ENCODE measurements at regions not wholly inside any gene's neighbourhood (a gene's known extent, or its start where the extent isn't known, plus 50 kb on each side); places are given as distances from the start of the nearest gene placed in this dataset.

DNA sequence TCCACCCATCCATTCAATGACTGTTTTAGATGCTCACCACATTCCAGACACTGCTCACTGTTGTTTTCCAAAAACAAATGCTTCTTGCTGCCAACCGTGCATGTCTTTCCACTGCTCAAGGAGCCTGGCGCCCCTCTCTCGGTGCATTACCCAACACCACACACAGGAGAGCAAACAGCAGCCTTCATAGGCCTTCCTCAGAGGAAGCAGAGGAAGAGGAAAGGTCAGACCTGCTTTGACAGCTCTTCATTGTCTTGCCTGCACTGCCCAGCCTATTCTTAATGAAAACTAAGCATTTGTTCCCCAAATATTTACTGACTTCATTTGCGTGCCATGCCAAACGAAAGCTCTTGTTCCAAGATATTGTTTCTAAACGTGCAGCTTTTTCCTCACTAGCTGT, 1129.2 kb downstream of the TBC1D22A start:
- Histone ChIP-seq H3K27me3 (ENCODE audit: insufficient read depth, low read length, poor library complexity, severe bottlenecking) (no peaks in the 10 kb centered on the region), H3K4me3 (ENCODE audit: low read length, poor library complexity, severe bottlenecking) (no peak overlapping the region), H3K9me2 (replicated peaks; ENCODE audit: low read depth, low read length) (no peaks in the 10 kb centered on the region), H2AFZ (ENCODE audit: low read length) (no peak overlapping the region), H3K36me3 (ENCODE audit: insufficient read depth, low read length) (no peaks in the 10 kb centered on the region), H3K4me1 (ENCODE audit: insufficient read depth, low read length, poor library complexity, severe bottlenecking) (no peaks in the 10 kb centered on the region), H4K20me1 (ENCODE audit: insufficient read depth, low read length, poor library complexity, severe bottlenecking) (no peaks in the 10 kb centered on the region), H3F3A (ENCODE audit: low read depth) (no peaks in the 10 kb centered on the region), H3K9me3 (ENCODE audit: insufficient read depth, low read depth, low read length) (peaks cover 11% of the 10 kb centered on the region; the same call in 1 of the 2 replicates), H3K9ac (ENCODE audit: low read depth, low read length, poor library complexity, severe bottlenecking) (no peak overlapping the region), H3K79me2 (ENCODE audit: insufficient read depth, low read length) (no peaks in the 10 kb centered on the region), H3K4me2 (ENCODE audit: low read depth, low read length, poor library complexity, severe bottlenecking) (no peak overlapping the region)
- TF ChIP-seq CTCF (conservative IDR thresholded peaks at IDR 0.05; ENCODE audit: low read length) (no peak), EZH2phosphoT487 (IDR thresholded peaks at IDR 0.05; ENCODE audit: borderline replicate concordance) (no peak)

GRCh38 chr22:47888817-47889216, 1126.4 kb downstream of the TBC1D22A start:
- Histone ChIP-seq H4K20me1 (ENCODE audit: insufficient read depth, low read length, poor library complexity, severe bottlenecking) (no peaks in the 10 kb centered on the region), H3K9me2 (replicated peaks; ENCODE audit: low read depth, low read length) (no peaks in the 10 kb centered on the region), H3K4me3 (ENCODE audit: low read length, poor library complexity, severe bottlenecking) (no peak overlapping the region), H3K9me3 (ENCODE audit: insufficient read depth, low read depth, low read length) (peaks cover 6% of the 10 kb centered on the region; the same call in 1 of the 2 replicates), H3K4me2 (ENCODE audit: low read depth, low read length, poor library complexity, severe bottlenecking) (no peak overlapping the region), H3K27me3 (ENCODE audit: insufficient read depth, low read length, poor library complexity, severe bottlenecking) (no peaks in the 10 kb centered on the region), H3K79me2 (ENCODE audit: insufficient read depth, low read length) (no peaks in the 10 kb centered on the region), H3F3A (ENCODE audit: low read depth) (no peaks in the 10 kb centered on the region), H3K4me1 (ENCODE audit: insufficient read depth, low read length, poor library complexity, severe bottlenecking) (no peaks in the 10 kb centered on the region), H3K36me3 (ENCODE audit: insufficient read depth, low read length) (no peaks in the 10 kb centered on the region), H2AFZ (ENCODE audit: low read length) (no peak overlapping the region), H3K9ac (ENCODE audit: low read depth, low read length, poor library complexity, severe bottlenecking) (no peak overlapping the region)
- TF ChIP-seq CTCF (conservative IDR thresholded peaks at IDR 0.05; ENCODE audit: low read length) (no peak), EZH2phosphoT487 (IDR thresholded peaks at IDR 0.05; ENCODE audit: borderline replicate concordance) (no peak)

DNA sequence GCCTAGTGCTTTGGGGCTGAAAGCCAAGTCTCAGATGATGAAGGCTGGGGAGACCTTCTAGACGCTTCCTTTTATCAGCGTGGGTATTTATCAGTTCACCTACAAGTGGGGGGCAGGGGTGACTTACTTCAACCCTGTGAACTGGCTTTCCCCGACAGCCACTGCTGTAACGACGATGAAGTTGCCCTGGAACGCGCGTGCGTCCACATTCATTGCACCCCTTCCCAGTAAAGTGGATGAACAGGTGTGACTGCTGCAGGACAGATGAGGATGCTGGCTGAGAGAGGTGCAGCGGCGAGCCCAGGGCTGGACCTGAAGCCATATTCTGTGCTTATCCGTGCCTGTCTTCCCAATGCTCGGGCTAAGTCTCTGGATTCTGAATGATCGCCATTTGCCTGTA, 1122.3 kb downstream of the TBC1D22A start:
- H3K4me2 ChIP-seq (ENCODE audit: low read depth, low read length, poor library complexity, severe bottlenecking): no peak overlapping the region
- H2AFZ ChIP-seq (ENCODE audit: low read length): no peak overlapping the region
- H3K9ac ChIP-seq (ENCODE audit: low read depth, low read length, poor library complexity, severe bottlenecking): no peak overlapping the region
- peaks cover 5% of the 10 kb centered on the region; the same call in 1 of the 2 replicates for H3K9me3 ChIP-seq (ENCODE audit: insufficient read depth, low read depth, low read length)
- TF ChIP-seq EZH2phosphoT487 (IDR thresholded peaks at IDR 0.05; ENCODE audit: borderline replicate concordance): no peak
- TF ChIP-seq CTCF (conservative IDR thresholded peaks at IDR 0.05; ENCODE audit: low read length): no peak
- no peaks in the 10 kb centered on the region for H3K9me2 ChIP-seq (replicated peaks; ENCODE audit: low read depth, low read length)
- no peaks in the 10 kb centered on the region for H3F3A ChIP-seq (ENCODE audit: low read depth)
- H3K36me3 ChIP-seq (ENCODE audit: insufficient read depth, low read length): no peaks in the 10 kb centered on the region
- no peaks in the 10 kb centered on the region for H3K79me2 ChIP-seq (ENCODE audit: insufficient read depth, low read length)
- H3K4me1 ChIP-seq (ENCODE audit: insufficient read depth, low read length, poor library complexity, severe bottlenecking): no peaks in the 10 kb centered on the region
- H3K4me3 ChIP-seq (ENCODE audit: low read length, poor library complexity, severe bottlenecking): no peak overlapping the region
- H4K20me1 ChIP-seq (ENCODE audit: insufficient read depth, low read length, poor library complexity, severe bottlenecking): no peaks in the 10 kb centered on the region
- no peaks in the 10 kb centered on the region for H3K27me3 ChIP-seq (ENCODE audit: insufficient read depth, low read length, poor library complexity, severe bottlenecking)
